Breast epithelium (tissue), 4 donors: ENCODE measurements at regions not wholly inside any gene's neighbourhood (a gene's known extent, or its start where the extent isn't known, plus 50 kb on each side); places are given as distances from the start of the nearest gene placed in this dataset.
A peak's percentile ranks its signal among the peaks of the same experiment; 100 is the strongest.

Source experiments
- DNase-seq, 2 donors: peaks; one replicate each; pipeline ENCODE4 v3.0.0-alpha.2; 2019; ENCODE audit warnings: low spot score in 2 of 2
- H3K27ac ChIP-seq, 2 donors: fragments of 200-600 bp; sonication (generic) in 1 of 2; one replicate each; pipeline ENCODE4 v1.5.1; 2016 to 2019; ENCODE audit warnings: mild to moderate bottlenecking in 1 of 2
- H3K27me3 ChIP-seq, 2 donors: fragments of 200-600 bp; sonication (generic) in 1 of 2; one replicate each; pipeline versions ENCODE4 v1.5.1 to v1.6.0; 2017 to 2019; ENCODE audit warnings: control low read depth in 1 of 2, mild to moderate bottlenecking in 1 of 2
- H3K36me3 ChIP-seq: fragments of 200-600 bp; one replicate; pipeline ENCODE4 v1.5.1; 2019
- H3K4me1 ChIP-seq, 2 donors: fragments of 200-600 bp; sonication (generic); one replicate each; pipeline ENCODE4 v1.5.1; 2016 to 2019; ENCODE audit warnings: control low read depth in 1 of 2
- H3K4me3 ChIP-seq, 3 donors: fragments of 200-600 bp; sonication (generic); 1 replicate in 2 of 3; 2 replicates in 1 of 3; pipeline ENCODE4 v1.5.1; 2016 to 2019; ENCODE audit warnings: mild to moderate bottlenecking in 3 of 3, moderate library complexity in 2 of 3
- H3K9me3 ChIP-seq, 2 donors: fragments of 200-600 bp; sonication (generic) in 1 of 2; one replicate each; pipeline ENCODE4 v1.5.1; 2016 to 2019; ENCODE audit warnings: control low read depth in 1 of 2
- CTCF ChIP-seq, 3 donors: fragments of 450-650 bp; IDR thresholded peaks; one replicate each; pipeline ENCODE4 v1.5.1; 2016 to 2017; ENCODE audit warnings: antibody characterized with exemption in 3 of 3, mild to moderate bottlenecking in 3 of 3, moderate library complexity in 3 of 3
- POLR2A ChIP-seq: fragments of 450-650 bp; IDR thresholded peaks from one replicate; pipeline ENCODE4 v1.6.1; 2016; ENCODE audit warnings: antibody characterized with exemption, mild to moderate bottlenecking, moderate library complexity
- POLR2AphosphoS5 ChIP-seq, 3 donors: sonication (generic); formaldehyde crosslinking; IDR thresholded peaks; one replicate each; pipeline ENCODE4 v1.6.1; 2017; ENCODE audit warnings: antibody characterized with exemption in 3 of 3
- intact Hi-C: fragments of 100-400 bp; cut with DNase I; formaldehyde crosslinking; loops from one replicate; pipeline ENCODE4 v1.15.1; 2023; ENCODE audit warnings: low total_unique reads

GRCh38 chr5:173423452-173424117 lies 95.4 kb upstream of the STC2 start:
- no peaks in the 10 kb centered on the region for H3K36me3 ChIP-seq
- H3K4me1 ChIP-seq: no peaks in the 10 kb centered on the region
- H3K9me3 ChIP-seq: no peaks in the 10 kb centered on the region
- no peaks in the 10 kb centered on the region for H3K27me3 ChIP-seq
- H3K27ac ChIP-seq: no peak overlapping the region
- intact Hi-C loops: no loop called here
- no peak overlapping the region for H3K4me3 ChIP-seq
- DNase-seq: no peak
- TF ChIP-seq CTCF (IDR thresholded peaks at IDR 0.05) (no peak), POLR2AphosphoS5 (IDR thresholded peaks at IDR 0.05) (no peak), POLR2A (no peak)

- Histone ChIP-seq H3K36me3 (no peaks in the 10 kb centered on the region), H3K27me3 (no peaks in the 10 kb centered on the region), H3K4me1 (no peaks in the 10 kb centered on the region), H3K27ac (peak overlapping the region in 1 of 2 donors; percentile 25), H3K9me3 (no peaks in the 10 kb centered on the region), H3K4me3 (no peak overlapping the region)
- TF ChIP-seq POLR2A: no peak
- no peak for TF ChIP-seq CTCF (IDR thresholded peaks at IDR 0.05)
- no peak for TF ChIP-seq POLR2AphosphoS5 (IDR thresholded peaks at IDR 0.05)
- DNase-seq: no peak
- intact Hi-C loops: no loop called here
Observed at GRCh38 chr5:173420108-173420507, 91.9 kb upstream of the STC2 start.

- no peaks in the 10 kb centered on the region for H3K4me1 ChIP-seq
- H3K27me3 ChIP-seq: no peaks in the 10 kb centered on the region
- DNase-seq: no peak
- no peak overlapping the region for H3K27ac ChIP-seq
- H3K4me3 ChIP-seq: no peak overlapping the region
- intact Hi-C loops: no loop called here
- H3K36me3 ChIP-seq: no peaks in the 10 kb centered on the region
- no peak for TF ChIP-seq POLR2AphosphoS5 (IDR thresholded peaks at IDR 0.05)
- TF ChIP-seq CTCF (IDR thresholded peaks at IDR 0.05): no peak
- no peak for TF ChIP-seq POLR2A
- H3K9me3 ChIP-seq: no peaks in the 10 kb centered on the region
Observed at GRCh38 chr5:173413471-173413982, 85.3 kb upstream of the STC2 start.

GRCh38 chr5:173412566-173412965 lies 84.4 kb upstream of the STC2 start:
- Histone ChIP-seq H3K27me3 (no peaks in the 10 kb centered on the region), H3K4me3 (no peak overlapping the region), H3K27ac (no peak overlapping the region), H3K36me3 (no peaks in the 10 kb centered on the region), H3K4me1 (no peaks in the 10 kb centered on the region), H3K9me3 (no peaks in the 10 kb centered on the region)
- intact Hi-C loops: no loop called here
- DNase-seq: no peak
- no peak for TF ChIP-seq POLR2A
- TF ChIP-seq POLR2AphosphoS5 (IDR thresholded peaks at IDR 0.05): no peak
- no peak for TF ChIP-seq CTCF (IDR thresholded peaks at IDR 0.05)

- H3K9me3 ChIP-seq: no peaks in the 10 kb centered on the region
- H3K36me3 ChIP-seq: no peaks in the 10 kb centered on the region
- intact Hi-C loops: no loop called here
- DNase-seq: no peak
- no peak overlapping the region for H3K27ac ChIP-seq
- no peaks in the 10 kb centered on the region for H3K4me1 ChIP-seq
- no peaks in the 10 kb centered on the region for H3K27me3 ChIP-seq
- no peak for TF ChIP-seq POLR2AphosphoS5 (IDR thresholded peaks at IDR 0.05)
- no peak for TF ChIP-seq CTCF (IDR thresholded peaks at IDR 0.05)
- TF ChIP-seq POLR2A: no peak
- H3K4me3 ChIP-seq: no peak overlapping the region
Observed at GRCh38 chr5:173411791-173412555, 83.8 kb upstream of the STC2 start.
